ENCODE measurements at regions not wholly inside any gene's neighbourhood (a gene's known extent, or its start where the extent isn't known, plus 50 kb on each side); places are given as distances from the start of the nearest gene placed in this dataset.
"Not testable (repeated sequence)": the region's sequence is repeated elsewhere in the genome, so short reads cannot be mapped to it uniquely, and the experiment has no call there.

GRCh38 chr12:14032191-14032590 is 50.8 kb upstream of the GRIN2B start:
- DNase-seq: not testable (repeated sequence)

GRCh38 chr12:14043776-14044175 is 62.4 kb upstream of the GRIN2B start:
- no peak for DNase-seq

GRCh38 chr12:14048941-14049545 is 67.6 kb upstream of the GRIN2B start:
- no peak for DNase-seq

GRCh38 chr12:14057895-14058294 is 76.5 kb upstream of the GRIN2B start:
- no peak for DNase-seq

- DNase-seq: no peak
Measured at GRCh38 chr12:14058717-14059116, 77.3 kb upstream of the GRIN2B start.

- DNase-seq: no peak
Measured at GRCh38 chr12:14059548-14059947, 78.1 kb upstream of the GRIN2B start.

- no peak for DNase-seq
Measured at GRCh38 chr12:14065616-14066015, 84.2 kb upstream of the GRIN2B start.

- DNase-seq: no peak
Measured at GRCh38 chr12:14066021-14066420, 84.6 kb upstream of the GRIN2B start.

GRCh38 chr12:14068961-14069360 is 87.6 kb upstream of the GRIN2B start:
- DNase-seq: no peak

GRCh38 chr12:14071833-14072232 is 90.4 kb upstream of the GRIN2B start:
- no peak for DNase-seq

- no peak for DNase-seq
Measured at GRCh38 chr12:14072987-14073386, 91.6 kb upstream of the GRIN2B start.

GRCh38 chr12:14075797-14076393 is 94.5 kb upstream of the GRIN2B start:
- DNase-seq: no peak

- DNase-seq: no peak
Measured at GRCh38 chr12:14076538-14076937, 95.1 kb upstream of the GRIN2B start.

- no peak for DNase-seq
Measured at GRCh38 chr12:14086838-14087237, 105.4 kb upstream of the GRIN2B start.

GRCh38 chr12:14099994-14100393 is 118.6 kb upstream of the GRIN2B start:
- no peak for DNase-seq

- not testable (repeated sequence) for DNase-seq
Measured at GRCh38 chr12:14101556-14101955, 120.2 kb upstream of the GRIN2B start.

- DNase-seq: no peak
Measured at GRCh38 chr12:14111230-14111865, 129.9 kb upstream of the GRIN2B start.

- no peak for DNase-seq
Measured at GRCh38 chr12:14113031-14113430, 131.6 kb upstream of the GRIN2B start.

- no peak for DNase-seq
Measured at GRCh38 chr12:14126692-14127091, 145.3 kb upstream of the GRIN2B start.

- no peak for DNase-seq
Measured at GRCh38 chr12:14129611-14130195, 148.3 kb upstream of the GRIN2B start.

- no peak for DNase-seq
Measured at GRCh38 chr12:14135996-14136395, 154.6 kb upstream of the GRIN2B start.

- no peak for DNase-seq
Measured at GRCh38 chr12:14138495-14138894, 157.1 kb upstream of the GRIN2B start.

- no peak for DNase-seq
Measured at GRCh38 chr12:14148489-14149270, 167.3 kb upstream of the GRIN2B start.

Data from right forelimb (tissue), 1 donor.